ENCODE measurements at regions not wholly inside any gene's neighbourhood (a gene's known extent, or its start where the extent isn't known, plus 50 kb on each side); places are given as distances from the start of the nearest gene placed in this dataset.
"Not testable (repeated sequence)": the region's sequence is repeated elsewhere in the genome, so short reads cannot be mapped to it uniquely, and the experiment has no call there.

DNA sequence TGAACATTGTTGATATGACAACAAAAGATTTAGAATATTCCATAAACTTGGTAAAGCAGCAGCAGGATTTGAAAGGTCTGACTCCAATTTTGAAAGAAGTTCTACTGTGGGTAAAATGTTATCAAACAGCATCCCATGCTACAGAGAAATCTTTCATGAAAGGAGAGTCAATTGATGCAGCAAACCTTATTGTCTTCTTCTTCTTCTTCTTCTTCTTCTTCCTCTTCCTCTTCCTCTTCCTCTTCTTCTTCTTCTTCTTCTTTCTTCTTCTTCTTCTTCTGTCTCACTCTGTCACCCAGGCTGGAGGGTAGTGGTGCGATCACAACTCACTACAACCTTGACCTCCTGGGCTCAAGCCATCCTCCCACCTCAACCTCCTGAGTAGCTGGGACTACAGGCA is 62.4 kb upstream of the GPR6 start:
- not testable (repeated sequence) for TF ChIP-seq NFRKB (IDR thresholded peaks at IDR 0.05); HDGF (IDR thresholded peaks at IDR 0.05; ENCODE audit: borderline replicate concordance); FOXK2 (IDR thresholded peaks at IDR 0.05); BHLHE40 (IDR thresholded peaks at IDR 0.05; ENCODE audit: borderline replicate concordance); ARNT (IDR thresholded peaks at IDR 0.05); SUZ12 (IDR thresholded peaks at IDR 0.05); FOXM1 (IDR thresholded peaks at IDR 0.05; ENCODE audit: borderline replicate concordance); SP1 (IDR thresholded peaks at IDR 0.05); LEF1 (IDR thresholded peaks at IDR 0.05; ENCODE audit: borderline replicate concordance); ZNF384 (IDR thresholded peaks at IDR 0.05); ELF4 (IDR thresholded peaks at IDR 0.05)
